ENCODE measurements at regions not wholly inside any gene's neighbourhood (a gene's known extent, or its start where the extent isn't known, plus 50 kb on each side); places are given as distances from the start of the nearest gene placed in this dataset.

DNA sequence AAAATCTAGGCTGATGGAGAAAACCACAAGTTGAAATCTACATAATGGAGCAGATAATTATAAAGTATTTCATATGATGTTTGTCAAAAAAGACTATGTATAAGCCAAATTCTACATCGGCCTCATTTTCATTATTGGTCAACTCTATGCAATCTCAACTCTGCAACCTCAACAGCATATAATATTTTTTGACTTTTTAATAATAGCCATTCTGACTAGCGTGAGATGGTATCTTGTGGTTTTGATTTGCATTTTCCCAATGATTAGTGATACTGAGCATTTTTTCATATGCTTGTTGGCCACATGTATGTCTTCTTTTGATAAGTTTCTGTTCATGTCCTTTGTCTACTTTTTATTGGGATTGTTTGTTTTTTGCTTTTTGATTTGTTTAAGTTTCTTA lies 496.1 kb upstream of the SLC39A10 start:
- TF ChIP-seq POLR2A (IDR thresholded peaks at IDR 0.05) (no peak), CTCF (IDR thresholded peaks at IDR 0.05 in 4 of 5, conservative IDR thresholded peaks at IDR 0.05 in 1 of 5) (no peak)
